GM12891 (cell line): ENCODE measurements at regions not wholly inside any gene's neighbourhood (a gene's known extent, or its start where the extent isn't known, plus 50 kb on each side); places are given as distances from the start of the nearest gene placed in this dataset.

ENCODE experiments used
- POLR2A ChIP-seq: IDR thresholded peaks from 2 replicates; pipeline ENCODE4 v1.6.1; 2011; ENCODE audit warnings: low read depth, low read length, control low read depth
- POLR2AphosphoS5 ChIP-seq: IDR thresholded peaks from 2 replicates; pipeline ENCODE4 v1.6.1; 2011; ENCODE audit warnings: low read depth, low read length, control low read depth
- TAF1 ChIP-seq: IDR thresholded peaks from 2 replicates; pipeline ENCODE4 v1.6.1; 2011; ENCODE audit warnings: low read depth, low read length, control low read depth

- no peak for TF ChIP-seq POLR2A
- TF ChIP-seq POLR2AphosphoS5 = no peak
- TF ChIP-seq TAF1 = no peak
Observed at GRCh38 chr3:96294143-96294542, 520.3 kb upstream of the EPHA6 start.
